HS-5 (cell line): ENCODE measurements at regions not wholly inside any gene's neighbourhood (a gene's known extent, or its start where the extent isn't known, plus 50 kb on each side); places are given as distances from the start of the nearest gene placed in this dataset.
"Not testable (repeated sequence)": the region's sequence is repeated elsewhere in the genome, so short reads cannot be mapped to it uniquely, and the experiment has no call there.

Experiments
- DNase-seq: peaks from one replicate; pipeline ENCODE4 v3.0.0-alpha.2; 2012; ENCODE audit warnings: low read depth

DNA sequence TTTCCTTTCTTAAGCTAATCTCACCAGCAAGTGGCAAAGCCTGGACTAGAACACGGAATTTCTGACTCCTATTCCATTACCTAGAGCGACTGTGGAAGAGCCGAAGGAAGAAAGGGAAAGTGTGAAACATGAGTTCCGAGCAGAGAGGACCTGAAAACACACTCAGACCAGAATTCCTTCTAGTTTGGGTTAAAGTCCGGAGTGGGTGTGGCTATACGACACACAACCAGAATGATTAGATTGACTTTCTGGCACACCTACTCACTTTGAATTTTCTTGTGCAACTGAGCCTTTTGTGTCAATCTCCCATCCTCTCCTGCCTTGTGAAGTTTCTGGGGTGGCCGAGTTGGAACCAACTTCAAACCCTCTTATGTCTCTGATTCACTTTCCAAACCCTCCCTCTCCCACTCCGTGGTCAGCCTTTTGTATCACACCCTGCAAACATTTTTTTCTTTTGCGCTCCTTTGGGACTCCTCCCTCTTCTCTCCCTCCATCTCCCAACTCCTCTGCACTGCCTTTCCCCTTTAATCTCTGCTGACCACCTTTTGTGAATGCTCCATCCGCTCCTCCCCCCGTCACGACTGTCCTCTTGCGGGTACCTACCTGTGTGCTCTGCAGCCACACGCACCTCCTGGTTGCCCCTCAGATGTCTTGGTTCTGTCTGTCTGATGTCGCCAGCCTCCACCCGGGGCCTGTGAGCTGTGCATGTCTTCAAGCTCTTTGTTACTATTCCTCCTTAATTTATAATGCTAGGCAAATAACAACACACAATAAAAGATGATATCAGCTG lies 86.3 kb upstream of the BLID start:
- DNase-seq: peak; percentile 68

DNA sequence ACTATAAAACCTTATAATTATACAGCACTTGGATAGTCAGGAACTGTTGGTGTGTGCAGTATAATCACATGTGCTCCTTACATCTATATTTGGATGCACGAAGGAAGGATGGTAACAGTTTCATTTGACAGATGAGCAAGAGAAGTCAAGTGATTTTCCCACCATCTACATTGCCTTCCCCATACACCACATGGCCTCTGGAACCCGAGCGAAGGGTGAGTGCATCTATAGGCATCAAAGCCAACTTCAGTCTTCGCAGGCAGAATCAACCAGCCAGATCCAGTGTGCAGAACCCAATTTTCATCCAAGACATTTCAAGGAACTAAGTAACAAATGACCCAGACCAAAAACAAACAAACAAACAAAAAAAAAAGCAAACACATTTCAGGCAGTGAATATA lies 85.1 kb upstream of the BLID start:
- no peak for DNase-seq

DNA sequence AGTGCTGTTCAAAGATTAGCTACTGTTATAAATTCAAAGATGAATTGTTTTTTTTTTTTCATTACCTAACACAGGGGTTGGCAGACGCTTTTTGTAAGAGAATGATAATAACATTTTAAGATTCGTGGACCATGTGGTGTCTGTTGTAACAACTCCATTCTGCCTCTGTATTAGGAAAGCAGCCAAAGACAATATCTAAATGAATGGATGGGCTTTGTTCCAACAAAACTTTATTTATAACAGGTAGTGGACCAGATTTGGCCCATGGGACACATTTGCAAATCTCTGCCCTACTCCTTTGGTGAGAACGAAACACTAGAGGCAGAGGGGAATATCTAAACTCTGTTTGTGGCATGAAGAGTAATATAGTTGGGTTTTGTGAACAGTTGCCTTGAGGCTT lies 83.6 kb upstream of the BLID start:
- DNase-seq: no peak

DNA sequence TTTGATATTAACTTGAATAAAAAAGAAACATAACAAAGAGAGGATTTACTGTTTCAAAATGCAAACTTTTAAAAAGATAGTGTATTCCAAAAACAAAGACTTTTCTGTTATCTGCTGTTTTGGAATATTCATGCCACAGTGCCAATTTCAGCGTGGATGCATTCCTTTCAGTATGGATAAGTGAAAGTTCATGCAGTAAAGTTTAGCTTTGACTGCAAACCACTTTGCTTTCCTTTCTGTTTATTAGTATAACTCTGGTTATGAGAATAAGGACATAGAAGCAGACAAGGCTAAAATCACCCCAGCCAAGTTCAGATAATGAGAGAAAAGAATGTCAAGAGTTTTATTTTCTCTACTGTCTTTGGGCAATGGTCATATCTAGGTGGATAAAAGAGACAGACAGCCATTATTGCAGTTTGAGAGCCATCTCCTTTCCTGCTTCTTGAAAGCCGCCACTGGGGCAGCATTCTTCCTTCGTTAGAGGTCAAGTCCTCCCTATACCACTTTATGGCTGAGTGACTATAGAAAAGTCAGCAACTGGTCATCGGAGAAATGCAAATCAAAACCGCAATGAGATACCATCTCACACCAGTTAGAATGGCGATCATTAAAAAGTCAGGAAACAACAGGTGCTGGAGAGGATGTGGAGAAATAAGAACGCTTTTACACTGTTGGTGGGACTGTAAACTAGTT lies 82.4 kb upstream of the BLID start:
- no peak for DNase-seq

GRCh38 chr11:122197066-122197987 lies 81.3 kb upstream of the BLID start:
- DNase-seq: peak; percentile 99

GRCh38 chr11:122195790-122196189 lies 79.8 kb upstream of the BLID start:
- DNase-seq: no peak

- DNase-seq: not testable (repeated sequence)
Observed at GRCh38 chr11:122193881-122194480, 78.0 kb upstream of the BLID start.

DNA sequence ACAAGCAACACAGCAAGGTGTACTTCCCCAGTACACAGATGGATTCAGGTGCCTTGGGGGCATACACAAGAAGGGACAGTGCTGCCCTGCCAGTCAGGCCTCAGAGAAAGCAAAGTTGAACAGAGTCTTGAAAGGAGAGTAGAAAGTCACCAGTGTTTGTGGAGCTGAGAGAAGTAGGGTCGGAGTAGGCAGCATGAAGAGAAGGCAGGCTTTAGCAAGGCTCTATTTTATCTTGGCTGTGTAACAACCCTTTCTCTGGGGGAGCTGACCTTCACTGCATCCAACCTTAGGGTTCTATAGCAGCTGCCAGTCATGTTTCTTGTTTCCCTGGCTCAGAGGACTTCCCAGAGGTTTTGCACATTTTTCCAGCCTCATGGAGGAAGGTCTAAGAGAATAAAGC lies 77.4 kb upstream of the BLID start:
- no peak for DNase-seq

DNA sequence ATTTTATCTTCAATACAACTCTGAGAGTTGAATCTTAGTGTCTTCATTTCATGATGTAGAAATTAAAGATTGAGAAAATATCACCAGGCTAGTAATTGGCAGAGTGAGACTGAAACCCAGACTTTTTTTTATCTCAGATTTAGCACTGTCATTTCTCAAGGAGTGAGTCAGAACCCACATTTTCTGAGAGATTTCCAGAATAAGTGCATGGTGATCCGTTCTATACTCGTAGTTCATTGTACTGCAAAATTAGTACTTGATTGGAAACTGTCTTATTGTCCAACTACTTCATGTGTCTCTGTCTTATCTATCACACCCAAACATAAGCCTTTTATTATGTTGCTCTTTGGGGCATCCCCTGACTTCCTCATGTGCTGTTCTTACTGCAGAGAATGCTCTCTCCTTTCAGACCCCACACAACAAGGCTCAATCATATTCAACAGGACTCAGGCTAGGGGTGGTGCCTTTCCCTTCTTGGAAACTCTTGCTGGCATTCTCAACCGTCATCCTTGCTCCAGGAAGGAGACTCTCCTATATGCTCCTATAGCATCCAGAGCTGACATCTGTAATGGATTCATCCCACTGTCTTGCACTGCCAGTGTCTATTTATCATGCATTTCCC lies 76.7 kb upstream of the BLID start:
- no peak for DNase-seq

DNA sequence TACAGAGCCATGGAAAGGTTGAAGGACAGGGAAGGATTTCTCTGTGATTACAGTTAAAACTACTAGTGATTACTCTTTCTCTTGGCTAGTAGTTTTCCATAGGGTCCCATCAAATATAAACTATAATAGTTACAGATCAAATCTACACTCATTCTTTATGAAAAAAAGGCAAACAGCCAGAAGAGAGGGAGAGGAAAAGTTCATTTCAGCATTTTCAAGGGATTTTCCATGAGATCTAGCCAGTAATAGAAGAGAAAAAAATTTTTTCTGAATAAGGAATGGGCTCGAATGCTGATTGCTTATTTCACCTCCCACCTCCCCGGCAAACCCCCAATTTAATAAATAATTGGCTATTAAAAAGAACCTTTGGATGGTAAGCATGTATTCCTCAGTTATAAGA lies 74.8 kb upstream of the BLID start:
- no peak for DNase-seq

DNA sequence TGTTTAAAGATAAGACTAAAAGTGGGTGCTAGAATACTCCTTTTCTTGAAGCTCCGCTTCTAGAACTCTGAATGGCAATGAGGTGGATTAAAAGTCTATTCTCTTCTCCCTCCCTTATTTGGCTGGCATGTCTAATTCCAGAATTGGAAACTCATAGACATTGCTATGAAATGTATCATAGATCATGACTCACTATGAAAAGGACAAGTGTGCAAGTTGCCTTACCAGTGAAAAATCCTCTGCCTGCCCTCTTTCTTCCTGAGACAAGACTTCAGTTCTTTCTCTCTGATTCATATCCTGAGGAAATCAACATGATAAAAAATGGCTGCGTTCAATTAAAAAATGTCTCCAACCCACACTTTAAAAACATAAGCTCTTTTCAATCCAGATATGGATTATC lies 73.2 kb upstream of the BLID start:
- DNase-seq: peak; percentile 89

GRCh38 chr11:122187373-122188165 lies 71.6 kb upstream of the BLID start:
- DNase-seq: no peak

DNA sequence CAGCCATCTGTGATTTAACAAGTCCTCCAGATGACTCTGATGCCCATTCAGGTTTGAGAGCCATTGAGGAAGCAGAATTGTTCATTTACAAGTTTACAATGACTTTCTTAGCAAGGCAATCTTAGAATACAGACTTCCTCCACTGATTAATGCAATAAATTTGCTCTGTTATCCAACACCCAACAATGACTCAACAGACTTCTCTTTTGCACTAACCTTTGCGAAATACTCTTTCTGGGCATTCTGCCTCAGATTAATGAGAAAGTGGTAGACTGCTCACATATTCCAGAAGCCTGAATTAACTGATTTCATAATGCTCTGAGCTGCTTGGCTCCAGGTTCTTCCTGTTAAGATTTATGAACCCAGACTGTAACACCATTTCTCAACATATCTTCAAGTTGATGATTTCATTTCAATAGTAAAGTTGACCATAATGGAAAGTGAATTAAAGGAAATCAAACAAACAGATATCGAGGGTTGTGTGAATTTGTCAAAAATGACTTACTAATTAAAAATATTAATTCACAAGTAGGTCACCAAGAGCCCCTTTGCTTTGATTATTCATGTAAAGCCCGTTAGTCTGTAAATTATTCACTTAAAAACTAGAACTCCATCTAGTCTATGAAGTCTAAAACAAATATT lies 70.5 kb upstream of the BLID start:
- peak; percentile 97 for DNase-seq

DNA sequence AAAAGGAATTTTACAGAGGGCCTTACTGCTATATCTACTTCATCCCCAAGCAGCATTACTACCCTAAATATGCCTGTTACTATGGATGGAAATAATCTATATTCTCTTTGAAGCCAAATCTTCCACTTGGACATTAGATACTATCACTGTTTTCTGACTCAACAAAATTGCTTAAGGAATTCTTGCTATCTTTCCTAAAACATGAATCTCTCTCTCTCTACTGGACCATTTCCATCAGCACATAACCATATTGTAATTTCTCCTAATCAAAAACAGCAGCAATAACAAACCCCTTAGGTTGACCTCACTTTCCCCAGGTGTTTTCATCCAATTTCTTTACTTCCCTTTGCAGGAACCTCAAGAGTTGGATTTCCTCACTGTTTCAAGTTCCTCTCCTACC lies 67.9 kb upstream of the BLID start:
- DNase-seq: no peak

DNA sequence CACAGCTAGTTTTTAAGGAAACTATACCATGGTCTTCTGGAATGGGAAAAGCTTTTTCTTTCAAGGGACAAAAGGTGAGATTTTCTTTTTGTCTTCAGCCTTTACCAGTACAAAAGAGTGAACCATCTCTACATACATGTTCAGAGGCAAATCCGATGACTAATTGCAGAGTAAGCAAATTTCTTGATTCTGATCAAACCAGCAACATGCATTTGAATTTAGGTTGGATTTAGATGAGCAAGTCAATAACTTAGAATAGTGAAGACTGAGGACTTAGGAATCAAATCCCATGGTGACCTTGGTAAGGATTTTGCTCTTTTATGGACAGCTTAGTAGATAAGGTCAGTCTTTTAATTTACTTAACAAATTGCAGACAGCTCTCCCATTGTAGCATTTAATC lies 65.9 kb upstream of the BLID start:
- no peak for DNase-seq

DNA sequence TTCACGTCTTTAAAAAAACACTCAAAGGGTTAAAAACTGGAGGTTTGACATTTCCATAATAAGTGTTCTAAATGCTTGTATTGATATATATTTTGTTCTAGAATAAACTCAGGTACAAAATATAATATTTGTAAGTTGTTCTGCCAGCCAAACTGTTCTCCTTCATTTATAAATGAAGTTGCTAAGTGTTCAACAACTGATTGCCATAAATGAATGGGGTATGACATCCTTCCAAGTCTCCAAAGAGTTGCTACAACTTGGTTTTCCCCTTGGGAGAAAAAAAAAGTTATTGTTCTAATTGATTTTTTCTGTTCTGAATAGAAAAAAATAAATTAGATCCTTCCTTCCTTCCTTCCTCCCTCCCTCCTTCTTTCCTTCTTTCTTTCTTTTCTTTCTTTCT lies 65.4 kb upstream of the BLID start:
- no peak for DNase-seq

DNA sequence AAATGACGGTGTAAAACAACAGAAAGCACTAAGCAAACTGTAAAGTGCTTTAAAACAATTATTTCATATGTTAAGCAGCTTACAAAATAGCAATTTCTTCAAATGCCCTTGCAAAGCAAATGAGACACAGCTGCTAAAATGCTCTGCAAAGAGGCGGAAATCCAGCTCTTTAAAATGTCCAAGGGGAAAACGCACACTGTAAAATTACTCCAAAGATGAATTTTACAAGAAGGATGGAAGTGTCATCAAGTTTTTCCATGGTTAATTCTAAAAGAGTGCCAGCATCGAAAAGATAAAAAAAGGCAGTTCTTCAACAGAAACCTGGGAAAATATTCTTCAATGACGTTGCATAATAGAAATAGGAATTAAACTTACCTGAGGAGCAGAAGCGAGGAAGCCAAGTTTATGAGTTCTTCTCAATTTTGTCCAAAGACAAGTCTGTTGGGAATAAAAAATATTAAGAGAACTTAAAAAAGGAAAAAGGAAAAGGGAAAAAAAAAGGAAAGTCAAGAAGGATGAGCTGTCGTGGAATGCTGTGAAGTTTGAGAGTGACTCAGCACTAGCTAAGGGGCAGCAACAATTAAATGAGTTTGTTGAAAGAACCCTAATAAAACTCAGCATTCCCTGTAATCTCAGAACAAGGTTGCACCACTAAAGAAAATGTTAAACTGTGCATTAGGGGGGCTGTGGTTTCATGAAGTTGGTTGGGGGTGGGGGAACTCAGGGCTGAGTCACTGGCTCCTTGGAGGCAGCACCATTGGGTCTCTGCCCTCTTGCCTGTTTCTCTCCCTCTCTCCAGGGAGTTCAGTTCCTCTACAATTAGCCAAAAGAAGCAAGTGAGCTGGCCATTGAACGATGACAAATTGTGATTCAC lies 64.2 kb upstream of the BLID start:
- DNase-seq: peak; percentile 97

- no peak for DNase-seq
Observed at GRCh38 chr11:122178795-122179194, 62.8 kb upstream of the BLID start.

GRCh38 chr11:122177238-122177637 lies 61.2 kb upstream of the BLID start:
- DNase-seq: no peak
